Prostate gland (tissue), 2 donors: ENCODE measurements at regions not wholly inside any gene's neighbourhood (a gene's known extent, or its start where the extent isn't known, plus 50 kb on each side); places are given as distances from the start of the nearest gene placed in this dataset.

ENCODE experiments used
- POLR2A ChIP-seq: fragments of 450-650 bp; IDR thresholded peaks from one replicate; pipeline ENCODE4 v1.6.1; 2016; ENCODE audit warnings: antibody characterized with exemption, mild to moderate bottlenecking
- TF ChIP-seq, protein P1 (sequence below), 4 experiments: fragments of 200-600 bp in 2 of 4; fragments of 450-650 bp in 2 of 4; sonication (generic) in 2 of 4; IDR thresholded peaks; 1 replicate in 3 of 4; 2 replicates in 1 of 4; pipeline ENCODE4 v1.5.1; 2016 to 2019; ENCODE audit warnings: antibody characterized with exemption in 4 of 4, mild to moderate bottlenecking in 2 of 4, moderate library complexity in 2 of 4

DNA sequence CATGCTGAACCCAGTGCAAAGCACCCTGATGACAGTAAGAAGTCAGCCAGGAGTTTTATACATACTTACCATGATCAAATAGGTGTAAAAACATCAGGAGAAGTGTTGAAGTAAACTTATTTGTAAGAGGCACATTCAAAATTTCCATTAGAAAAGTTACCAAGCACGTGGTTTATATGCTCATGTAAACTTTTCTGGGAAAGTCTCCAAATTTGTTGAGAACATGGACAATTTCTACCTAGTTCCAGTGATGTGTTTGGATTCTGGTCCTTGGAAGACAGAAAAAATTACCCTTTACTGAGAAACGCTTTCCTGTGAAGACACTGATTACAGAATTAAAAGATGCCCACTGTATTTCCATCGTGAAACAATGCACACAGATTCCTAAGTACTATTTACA, 288.9 kb upstream of the CDH4 start:
- TF ChIP-seq, protein P1, sequence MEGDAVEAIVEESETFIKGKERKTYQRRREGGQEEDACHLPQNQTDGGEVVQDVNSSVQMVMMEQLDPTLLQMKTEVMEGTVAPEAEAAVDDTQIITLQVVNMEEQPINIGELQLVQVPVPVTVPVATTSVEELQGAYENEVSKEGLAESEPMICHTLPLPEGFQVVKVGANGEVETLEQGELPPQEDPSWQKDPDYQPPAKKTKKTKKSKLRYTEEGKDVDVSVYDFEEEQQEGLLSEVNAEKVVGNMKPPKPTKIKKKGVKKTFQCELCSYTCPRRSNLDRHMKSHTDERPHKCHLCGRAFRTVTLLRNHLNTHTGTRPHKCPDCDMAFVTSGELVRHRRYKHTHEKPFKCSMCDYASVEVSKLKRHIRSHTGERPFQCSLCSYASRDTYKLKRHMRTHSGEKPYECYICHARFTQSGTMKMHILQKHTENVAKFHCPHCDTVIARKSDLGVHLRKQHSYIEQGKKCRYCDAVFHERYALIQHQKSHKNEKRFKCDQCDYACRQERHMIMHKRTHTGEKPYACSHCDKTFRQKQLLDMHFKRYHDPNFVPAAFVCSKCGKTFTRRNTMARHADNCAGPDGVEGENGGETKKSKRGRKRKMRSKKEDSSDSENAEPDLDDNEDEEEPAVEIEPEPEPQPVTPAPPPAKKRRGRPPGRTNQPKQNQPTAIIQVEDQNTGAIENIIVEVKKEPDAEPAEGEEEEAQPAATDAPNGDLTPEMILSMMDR (IDR thresholded peaks at IDR 0.05), result no peak
- no peak for TF ChIP-seq POLR2A
